ENCODE measurements at regions not wholly inside any gene's neighbourhood (a gene's known extent, or its start where the extent isn't known, plus 50 kb on each side); places are given as distances from the start of the nearest gene placed in this dataset.

DNA sequence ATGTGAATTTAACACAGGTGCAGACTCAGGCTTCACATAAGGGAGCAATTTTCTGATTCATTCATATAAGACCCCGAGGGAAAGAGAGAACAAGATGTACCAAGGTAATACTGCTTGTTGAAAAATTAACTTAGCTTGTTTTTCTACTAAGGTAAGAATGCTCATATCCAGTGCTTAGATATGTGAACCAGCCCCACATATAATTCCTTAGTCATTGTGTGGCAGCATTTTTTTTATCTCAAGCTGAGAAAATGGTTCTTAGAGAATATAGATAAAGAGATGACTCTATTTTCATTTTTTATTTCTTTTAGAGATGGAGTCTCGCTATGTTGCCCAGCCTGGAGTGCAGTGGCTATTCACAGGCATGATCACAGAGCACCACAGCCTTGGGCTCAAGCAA is 121.8 kb upstream of the SEM1 start:
- WGBS, 2 donors = 65 to 69% methylated on average over 2 of the region's 2 CpGs
- TF ChIP-seq, protein P1, sequence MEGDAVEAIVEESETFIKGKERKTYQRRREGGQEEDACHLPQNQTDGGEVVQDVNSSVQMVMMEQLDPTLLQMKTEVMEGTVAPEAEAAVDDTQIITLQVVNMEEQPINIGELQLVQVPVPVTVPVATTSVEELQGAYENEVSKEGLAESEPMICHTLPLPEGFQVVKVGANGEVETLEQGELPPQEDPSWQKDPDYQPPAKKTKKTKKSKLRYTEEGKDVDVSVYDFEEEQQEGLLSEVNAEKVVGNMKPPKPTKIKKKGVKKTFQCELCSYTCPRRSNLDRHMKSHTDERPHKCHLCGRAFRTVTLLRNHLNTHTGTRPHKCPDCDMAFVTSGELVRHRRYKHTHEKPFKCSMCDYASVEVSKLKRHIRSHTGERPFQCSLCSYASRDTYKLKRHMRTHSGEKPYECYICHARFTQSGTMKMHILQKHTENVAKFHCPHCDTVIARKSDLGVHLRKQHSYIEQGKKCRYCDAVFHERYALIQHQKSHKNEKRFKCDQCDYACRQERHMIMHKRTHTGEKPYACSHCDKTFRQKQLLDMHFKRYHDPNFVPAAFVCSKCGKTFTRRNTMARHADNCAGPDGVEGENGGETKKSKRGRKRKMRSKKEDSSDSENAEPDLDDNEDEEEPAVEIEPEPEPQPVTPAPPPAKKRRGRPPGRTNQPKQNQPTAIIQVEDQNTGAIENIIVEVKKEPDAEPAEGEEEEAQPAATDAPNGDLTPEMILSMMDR (IDR thresholded peaks at IDR 0.05) = no peak
- no peak for TF ChIP-seq POLR2A (IDR thresholded peaks at IDR 0.05)
- Histone ChIP-seq H3K36me3 (replicated peaks in 1 of 2; ENCODE audit: insufficient read depth in 1 of 2, low read depth in 2 of 2) (no peaks in the 10 kb centered on the region), H3K27me3 (no peaks in the 10 kb centered on the region), H3K9me3 (no peaks in the 10 kb centered on the region), H3K4me3 (no peak overlapping the region), H3K4me1 (no peaks in the 10 kb centered on the region), H3K27ac (no peak overlapping the region)
- ATAC-seq (no peak), DNase-seq (no peak)
- intact Hi-C loops (cut with DNase I) = no loop called here

GRCh38 chr7:96832092-96832662 is 122.5 kb upstream of the SEM1 start:
- DNase-seq (no peak), ATAC-seq (no peak)
- Histone ChIP-seq H3K4me3 (no peak overlapping the region), H3K9me3 (no peaks in the 10 kb centered on the region), H3K4me1 (no peaks in the 10 kb centered on the region), H3K27ac (no peak overlapping the region), H3K36me3 (replicated peaks in 1 of 2; ENCODE audit: insufficient read depth in 1 of 2, low read depth in 2 of 2) (no peaks in the 10 kb centered on the region), H3K27me3 (no peaks in the 10 kb centered on the region)
- TF ChIP-seq POLR2A (IDR thresholded peaks at IDR 0.05) = no peak
- TF ChIP-seq, protein P1 (IDR thresholded peaks at IDR 0.05) = no peak
- 75% methylated on average over 1 of the region's 1 CpG for WGBS, 2 donors
- intact Hi-C loops (cut with DNase I) = no loop called here

DNA sequence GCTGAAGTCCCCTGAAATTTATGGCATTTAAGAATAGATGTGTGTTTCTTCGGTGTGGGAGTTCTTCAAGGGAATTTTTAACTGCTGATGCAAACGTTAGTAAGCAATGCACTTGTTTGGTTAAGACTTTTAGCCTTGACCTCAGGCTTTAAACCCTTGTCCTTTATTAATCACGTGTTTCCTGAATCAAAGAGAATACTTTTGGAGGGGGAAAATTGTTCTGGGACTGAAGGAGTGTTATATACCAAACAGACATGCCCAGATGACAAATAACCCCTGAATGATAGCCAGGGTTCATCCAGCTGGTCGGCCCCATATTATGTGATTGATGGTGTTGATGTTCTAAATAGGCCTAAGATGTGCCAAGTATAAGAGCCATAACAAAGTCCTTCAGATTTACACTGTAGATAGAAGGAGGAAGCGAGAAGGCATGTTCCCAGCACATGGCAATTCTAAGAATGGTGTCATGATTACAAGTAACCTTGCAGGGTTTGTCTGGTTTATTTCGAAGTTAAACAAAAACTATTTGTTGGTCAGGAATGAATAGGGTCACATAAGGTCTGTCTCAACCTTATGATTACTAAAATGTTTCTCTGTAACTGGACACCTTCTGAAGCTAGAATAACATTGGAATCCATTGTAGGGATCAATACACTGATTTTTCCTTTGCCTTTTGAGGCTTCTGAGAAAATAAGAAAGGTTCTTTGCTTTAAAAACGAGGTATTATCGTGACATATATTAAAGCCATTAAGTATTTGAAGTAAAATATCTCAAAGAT is 124.2 kb upstream of the SEM1 start:
- ATAC-seq (no peak), DNase-seq (no peak)
- H3K4me1 ChIP-seq = no peaks in the 10 kb centered on the region
- TF ChIP-seq POLR2A (IDR thresholded peaks at IDR 0.05) = no peak
- TF ChIP-seq, protein P1 (IDR thresholded peaks at IDR 0.05) = no peak
- intact Hi-C loops (cut with DNase I) = no loop called here
- no peaks in the 10 kb centered on the region for H3K27me3 ChIP-seq
- no peaks in the 10 kb centered on the region for H3K36me3 ChIP-seq (replicated peaks in 1 of 2; ENCODE audit: insufficient read depth in 1 of 2, low read depth in 2 of 2)
- H3K27ac ChIP-seq = no peak overlapping the region
- no peaks in the 10 kb centered on the region for H3K9me3 ChIP-seq
- 30 to 45% methylated on average over 8 of the region's 8 CpGs for WGBS, 2 donors
- H3K4me3 ChIP-seq = no peak overlapping the region

DNA sequence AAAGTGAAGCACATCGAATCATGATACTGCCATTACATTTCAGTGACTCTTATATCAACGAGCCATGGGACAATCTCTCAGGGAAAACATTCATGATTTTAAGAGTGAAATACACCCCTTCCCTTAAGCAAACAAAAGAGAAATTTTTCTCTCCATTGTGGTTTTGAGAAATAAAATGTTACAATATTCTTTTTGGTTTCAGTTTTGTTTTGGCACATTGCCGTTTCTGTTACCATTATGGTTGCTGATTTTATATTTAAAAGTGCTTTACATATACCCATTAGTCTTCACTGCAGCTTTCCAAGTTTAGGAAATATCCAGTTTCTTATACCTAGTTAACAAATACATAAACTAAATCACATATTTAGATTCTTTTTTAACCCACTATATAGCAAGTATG is 126.8 kb upstream of the SEM1 start:
- no peak overlapping the region for H3K27ac ChIP-seq
- no peaks in the 10 kb centered on the region for H3K27me3 ChIP-seq
- no peak overlapping the region for H3K4me3 ChIP-seq
- ATAC-seq (no peak), DNase-seq (no peak)
- intact Hi-C loops (cut with DNase I) = no loop called here
- TF ChIP-seq, protein P1 (IDR thresholded peaks at IDR 0.05) = no peak
- no peak for TF ChIP-seq POLR2A (IDR thresholded peaks at IDR 0.05)
- H3K4me1 ChIP-seq = no peaks in the 10 kb centered on the region
- H3K9me3 ChIP-seq = no peaks in the 10 kb centered on the region
- 55 to 70% methylated on average over 3 of the region's 3 CpGs for WGBS, 2 donors
- H3K36me3 ChIP-seq (replicated peaks in 1 of 2; ENCODE audit: insufficient read depth in 1 of 2, low read depth in 2 of 2) = no peaks in the 10 kb centered on the region

- Histone ChIP-seq H3K27me3 (no peaks in the 10 kb centered on the region), H3K4me1 (no peaks in the 10 kb centered on the region), H3K4me3 (no peak overlapping the region), H3K27ac (no peak overlapping the region), H3K9me3 (no peaks in the 10 kb centered on the region), H3K36me3 (replicated peaks in 1 of 2; ENCODE audit: insufficient read depth in 1 of 2, low read depth in 2 of 2) (no peaks in the 10 kb centered on the region)
- intact Hi-C loops (cut with DNase I) = no loop called here
- ATAC-seq (no peak), DNase-seq (no peak)
- 33 to 41% methylated on average over 2 of the region's 2 CpGs for WGBS, 2 donors
- TF ChIP-seq POLR2A (IDR thresholded peaks at IDR 0.05) = no peak
- TF ChIP-seq, protein P1 (IDR thresholded peaks at IDR 0.05) = no peak
These were observed 127.9 kb upstream of the SEM1 start for GRCh38 chr7:96837593-96837992.
